ENCODE measurements at regions not wholly inside any gene's neighbourhood (a gene's known extent, or its start where the extent isn't known, plus 50 kb on each side); places are given as distances from the start of the nearest gene placed in this dataset.

DNA sequence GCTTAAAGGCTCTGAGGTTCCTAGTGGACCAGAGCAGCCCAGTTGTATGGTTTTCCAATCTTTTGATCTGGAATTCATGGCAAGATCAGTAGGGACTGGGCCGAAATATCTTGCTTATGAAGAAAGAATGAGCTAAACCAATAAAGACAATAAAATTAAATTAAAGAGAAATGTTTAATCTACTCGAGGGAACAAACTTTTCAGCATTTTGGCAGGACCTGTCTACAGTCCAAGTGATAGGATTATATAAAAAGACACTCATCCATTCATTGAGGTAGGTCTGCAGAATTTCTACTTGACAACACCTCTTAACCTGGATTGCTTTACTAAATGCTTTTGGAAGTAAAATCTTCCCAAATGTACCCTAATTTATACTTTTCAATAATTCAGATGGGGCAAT, 113.6 kb downstream of the AXIN2 start:
- TF ChIP-seq, protein P1, sequence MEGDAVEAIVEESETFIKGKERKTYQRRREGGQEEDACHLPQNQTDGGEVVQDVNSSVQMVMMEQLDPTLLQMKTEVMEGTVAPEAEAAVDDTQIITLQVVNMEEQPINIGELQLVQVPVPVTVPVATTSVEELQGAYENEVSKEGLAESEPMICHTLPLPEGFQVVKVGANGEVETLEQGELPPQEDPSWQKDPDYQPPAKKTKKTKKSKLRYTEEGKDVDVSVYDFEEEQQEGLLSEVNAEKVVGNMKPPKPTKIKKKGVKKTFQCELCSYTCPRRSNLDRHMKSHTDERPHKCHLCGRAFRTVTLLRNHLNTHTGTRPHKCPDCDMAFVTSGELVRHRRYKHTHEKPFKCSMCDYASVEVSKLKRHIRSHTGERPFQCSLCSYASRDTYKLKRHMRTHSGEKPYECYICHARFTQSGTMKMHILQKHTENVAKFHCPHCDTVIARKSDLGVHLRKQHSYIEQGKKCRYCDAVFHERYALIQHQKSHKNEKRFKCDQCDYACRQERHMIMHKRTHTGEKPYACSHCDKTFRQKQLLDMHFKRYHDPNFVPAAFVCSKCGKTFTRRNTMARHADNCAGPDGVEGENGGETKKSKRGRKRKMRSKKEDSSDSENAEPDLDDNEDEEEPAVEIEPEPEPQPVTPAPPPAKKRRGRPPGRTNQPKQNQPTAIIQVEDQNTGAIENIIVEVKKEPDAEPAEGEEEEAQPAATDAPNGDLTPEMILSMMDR (IDR thresholded peaks at IDR 0.05): no peak
- TF ChIP-seq POLR2A (IDR thresholded peaks at IDR 0.05): no peak

Data from vagina (tissue), 2 donors.